GM19452 (cell line): ENCODE measurements at regions not wholly inside any gene's neighbourhood (a gene's known extent, or its start where the extent isn't known, plus 50 kb on each side); places are given as distances from the start of the nearest gene placed in this dataset.
"Not testable (repeated sequence)": the region's sequence is repeated elsewhere in the genome, so short reads cannot be mapped to it uniquely, and the experiment has no call there.

Experiments
- ATAC-seq: cut with Tn5 transposase; IDR thresholded peaks from one replicate; pipeline ENCODE4 v1.9.1; 2021; ENCODE audit not compliant: unreplicated experiment

DNA sequence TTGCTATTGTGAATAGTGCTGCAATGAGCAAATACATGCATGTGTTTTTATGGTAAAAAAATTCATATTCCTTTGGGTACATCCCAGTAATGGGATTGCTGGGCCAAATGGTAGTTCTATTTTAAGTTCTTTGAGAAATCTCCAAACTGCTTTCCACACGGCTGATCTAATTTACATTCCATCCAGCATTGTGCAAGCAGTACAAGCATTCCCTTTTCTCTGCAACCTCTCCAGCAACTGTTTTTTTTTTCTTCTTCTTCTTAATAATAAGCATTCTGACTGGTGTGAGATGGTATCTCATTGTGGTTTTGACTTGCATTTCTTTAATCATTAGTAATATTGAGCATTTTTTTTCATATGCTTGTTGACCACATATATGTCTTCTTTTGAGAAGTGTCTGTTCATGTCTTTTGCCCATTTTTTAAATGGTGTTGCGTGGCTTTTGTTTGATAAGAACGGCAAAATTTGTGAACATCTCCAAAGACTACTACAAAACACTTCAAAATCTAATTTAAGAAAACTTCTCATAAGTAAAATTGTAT lies 136.1 kb upstream of the MYO3A start:
- ATAC-seq: no peak

DNA sequence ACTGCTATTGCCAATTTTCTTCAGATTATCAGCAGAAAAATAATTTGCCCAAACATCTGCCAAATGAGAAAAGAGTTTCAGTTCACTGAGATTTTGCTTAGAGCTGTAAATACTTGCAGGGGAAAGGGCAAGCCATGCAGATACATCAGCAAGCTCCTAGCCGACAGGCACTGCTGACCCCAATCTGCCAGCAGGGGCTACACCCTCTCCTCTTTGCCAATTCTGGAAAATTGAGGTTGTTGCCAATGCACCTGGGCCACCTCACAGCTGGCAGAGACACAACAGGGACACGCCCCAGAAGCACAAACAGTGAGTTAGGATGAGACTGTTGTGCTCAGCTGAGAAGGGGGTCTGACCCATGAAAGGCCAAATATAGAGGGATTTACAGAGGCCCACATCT lies 129.5 kb upstream of the MYO3A start:
- no peak for ATAC-seq

DNA sequence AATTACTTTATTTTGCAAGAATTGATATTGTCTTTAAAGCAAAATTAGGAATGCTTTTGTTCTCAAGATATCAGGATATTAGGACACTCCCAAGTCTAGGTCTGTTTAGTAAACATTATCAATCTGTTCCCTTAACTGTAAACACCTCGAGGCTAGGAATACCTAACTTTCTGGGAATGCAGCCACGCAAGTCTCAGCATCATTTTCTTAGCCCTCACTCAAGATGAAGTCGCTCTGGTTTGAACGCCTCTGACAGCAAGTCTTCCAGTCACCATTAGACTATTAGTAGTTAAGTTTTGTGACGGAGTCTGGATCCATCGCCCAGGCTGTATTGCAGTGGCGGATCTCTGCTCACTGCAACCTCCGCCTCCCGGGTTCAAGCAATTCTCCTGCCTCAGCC lies 128.0 kb upstream of the MYO3A start:
- ATAC-seq: no peak

DNA sequence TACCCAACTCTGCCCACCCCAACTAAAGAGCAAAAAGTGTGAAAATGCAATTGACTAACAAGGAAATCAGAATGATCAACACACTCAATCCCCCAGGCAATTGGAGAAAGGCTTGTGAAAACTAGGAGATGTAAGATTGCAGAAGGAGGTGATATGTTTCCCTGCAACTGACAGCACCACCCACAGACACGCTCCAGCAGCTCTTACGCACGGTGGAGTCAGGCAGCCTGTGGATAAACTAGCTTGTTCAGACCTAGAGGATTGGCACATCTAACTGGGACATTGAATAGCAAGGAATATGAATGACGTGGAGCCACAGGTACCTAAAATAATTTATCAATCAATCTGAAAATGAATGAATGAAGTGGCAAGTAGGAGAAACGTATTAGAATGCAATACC lies 125.7 kb upstream of the MYO3A start:
- no peak for ATAC-seq

DNA sequence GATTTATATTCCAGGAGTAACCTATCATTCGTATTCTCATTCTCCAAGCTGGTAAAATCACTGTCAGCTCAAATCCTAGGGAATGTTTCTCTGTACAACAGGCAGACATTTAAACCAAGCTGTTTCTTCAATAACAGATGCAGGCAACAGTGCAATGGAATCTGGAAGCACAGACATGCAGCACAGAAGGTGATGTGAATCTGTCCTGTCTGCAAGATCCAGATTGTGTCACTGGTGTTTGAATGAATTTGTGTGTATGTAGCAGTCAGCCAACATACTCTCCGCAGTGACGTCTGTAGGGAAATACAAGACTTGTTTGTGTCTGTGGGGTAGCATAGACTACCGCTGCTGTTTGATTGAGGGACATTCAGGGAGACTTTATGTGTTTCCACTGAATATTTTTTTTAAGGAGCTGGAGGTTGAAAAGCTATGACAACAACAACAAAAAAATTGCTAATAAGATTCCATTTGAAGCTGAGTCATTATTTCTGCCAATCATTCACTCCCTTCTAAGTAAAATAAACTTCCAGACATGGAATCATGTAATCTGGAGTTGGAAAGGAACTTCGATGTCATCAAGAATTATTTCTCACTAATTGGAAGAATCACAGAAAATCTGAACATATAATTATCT lies 122.9 kb upstream of the MYO3A start:
- no peak for ATAC-seq

DNA sequence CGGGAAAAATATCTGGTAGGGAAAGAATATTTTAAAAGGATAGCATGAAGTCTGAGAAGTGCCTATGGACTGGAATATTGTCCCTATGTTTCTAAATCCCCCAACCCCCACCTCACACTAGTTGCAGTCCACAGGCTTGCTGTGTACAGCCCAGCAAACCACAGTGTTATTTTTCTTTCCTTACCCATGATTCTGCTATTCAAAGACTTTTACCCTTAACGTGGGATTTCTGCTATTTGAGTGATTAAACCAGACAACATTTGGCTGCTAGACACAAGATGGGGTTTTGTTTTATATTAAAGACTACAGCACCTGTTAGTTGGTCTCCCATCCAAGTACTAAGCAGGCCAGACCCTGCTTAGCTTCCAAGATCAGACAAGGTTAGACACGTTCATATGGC lies 120.5 kb upstream of the MYO3A start:
- no peak for ATAC-seq

DNA sequence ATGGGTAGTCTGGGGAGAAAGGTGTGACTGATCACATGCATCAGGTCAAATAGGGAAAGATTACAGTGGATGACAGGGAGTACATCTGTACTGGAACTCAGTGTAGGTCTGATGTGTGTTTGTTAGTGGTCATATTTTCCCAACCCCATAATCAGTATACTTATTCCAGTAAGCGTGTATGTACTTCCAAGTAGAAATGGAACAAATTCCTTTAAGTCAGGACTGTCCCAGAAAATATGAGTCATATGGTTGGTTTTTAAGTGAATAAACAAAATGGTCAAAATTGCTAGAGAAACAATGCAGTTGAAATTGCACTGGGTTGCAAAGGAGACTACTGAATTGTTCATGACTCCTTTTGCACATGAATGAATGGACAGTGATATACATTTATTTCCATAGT lies 118.8 kb upstream of the MYO3A start:
- no peak for ATAC-seq

DNA sequence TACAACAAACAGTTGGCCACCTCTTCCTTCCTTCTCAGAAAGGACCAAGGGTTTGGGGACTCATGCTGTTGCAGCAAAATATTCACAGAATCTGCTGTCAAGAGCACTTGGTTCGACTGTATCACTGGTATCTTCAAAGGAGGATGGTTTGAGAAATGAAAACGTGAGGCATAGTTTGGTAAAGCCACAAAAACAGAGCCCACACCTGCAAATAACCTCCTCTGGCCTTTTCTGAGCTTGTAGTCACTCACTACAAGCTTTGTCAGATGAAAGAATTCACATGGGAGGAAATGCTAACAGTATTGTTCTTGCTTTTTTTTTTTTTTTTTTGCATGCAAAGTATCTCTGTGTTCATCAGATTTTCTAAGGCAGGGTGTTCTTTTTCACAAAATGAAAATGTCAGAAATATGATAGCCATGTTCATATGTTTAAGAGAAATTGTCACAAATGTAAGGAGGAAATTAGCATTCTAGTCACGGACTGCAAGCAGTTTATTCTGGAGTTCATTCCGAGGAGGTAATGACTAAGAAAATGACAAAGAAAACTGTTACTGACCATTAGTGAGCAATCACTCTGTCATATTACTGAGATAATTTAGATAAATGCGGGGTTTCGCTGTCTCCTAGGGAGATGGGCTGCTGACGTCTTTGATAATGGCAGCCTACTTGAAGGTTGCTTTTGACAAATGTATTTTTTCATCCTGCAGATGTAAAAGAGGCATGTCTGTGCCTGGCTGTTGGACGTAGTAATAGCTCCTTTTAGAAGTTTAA lies 117.8 kb upstream of the MYO3A start:
- no peak for ATAC-seq

DNA sequence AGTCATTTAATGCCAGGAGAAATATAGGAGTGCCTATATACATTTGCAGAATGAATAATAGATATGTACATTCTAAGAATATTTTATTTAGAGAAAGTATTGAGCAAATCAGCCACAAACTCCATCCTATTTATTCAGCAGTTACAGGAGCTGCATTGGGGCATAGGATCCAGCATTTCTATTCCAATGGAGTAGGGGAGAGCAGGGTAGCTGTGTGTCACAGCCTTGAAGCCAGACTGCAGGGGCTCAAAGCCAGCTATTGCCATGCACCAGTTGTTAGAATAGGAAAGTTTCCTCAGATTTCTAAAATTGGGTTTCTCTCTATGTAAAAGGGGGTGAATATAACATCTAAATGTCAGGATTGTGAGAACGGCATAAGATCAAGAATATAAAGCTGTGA lies 116.8 kb upstream of the MYO3A start:
- no peak for ATAC-seq

DNA sequence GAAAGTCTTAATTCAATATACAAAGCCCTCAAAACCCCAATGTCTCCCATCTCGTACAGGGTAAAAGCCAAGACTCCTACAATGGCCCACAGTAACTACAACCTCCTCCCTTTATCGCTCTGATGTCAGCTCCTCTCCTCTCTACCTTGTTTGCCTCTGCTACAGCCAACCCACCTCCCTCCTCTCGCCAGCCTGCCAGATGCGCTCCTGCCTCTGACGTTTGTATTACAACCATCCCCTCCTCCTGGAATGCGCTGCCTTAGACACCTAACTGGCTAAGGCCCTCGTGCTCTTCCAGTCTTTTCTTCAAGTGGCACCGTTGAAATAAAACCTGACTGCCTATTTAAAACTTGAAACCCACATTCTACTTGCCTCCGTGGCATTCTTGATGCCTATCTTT lies 115.3 kb upstream of the MYO3A start:
- no peak for ATAC-seq

DNA sequence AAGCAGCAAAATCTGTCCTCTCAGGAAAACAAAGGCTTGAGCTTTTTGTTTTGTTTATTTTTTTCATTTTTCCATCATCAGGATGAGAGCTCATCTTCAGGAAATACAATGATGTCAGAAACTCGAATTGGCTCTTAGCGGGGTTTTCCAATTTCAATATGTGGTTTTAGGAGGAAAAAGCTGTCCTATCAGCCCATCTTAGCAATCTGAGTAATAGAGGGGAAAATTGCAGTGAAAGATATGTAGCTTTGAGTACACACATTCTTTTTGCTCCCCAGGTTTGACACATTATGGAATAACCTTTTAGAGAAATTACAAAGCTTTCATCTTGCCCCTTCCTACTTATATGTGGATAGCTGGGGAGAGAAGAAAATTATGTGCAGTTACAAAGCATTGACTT lies 113.6 kb upstream of the MYO3A start:
- no peak for ATAC-seq

DNA sequence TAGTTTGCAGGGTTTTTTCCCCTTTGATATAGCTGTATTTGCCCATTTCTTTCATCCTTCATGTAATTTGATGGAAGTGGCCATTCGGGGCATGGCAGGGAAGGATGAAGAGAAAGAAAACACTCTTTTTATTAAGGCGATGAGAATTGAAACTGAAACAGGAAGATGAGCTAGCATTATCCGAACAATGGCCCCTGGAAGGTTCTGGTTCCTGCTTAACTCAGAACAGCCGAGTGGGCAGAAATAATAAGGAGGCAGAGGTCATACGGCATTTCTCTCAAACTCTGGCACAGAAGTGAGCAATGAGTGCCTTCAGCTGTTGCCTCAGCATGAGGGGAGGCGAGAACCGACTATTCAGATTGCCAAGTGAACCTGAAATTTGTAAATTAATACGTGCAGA lies 113.2 kb upstream of the MYO3A start:
- ATAC-seq: no peak

DNA sequence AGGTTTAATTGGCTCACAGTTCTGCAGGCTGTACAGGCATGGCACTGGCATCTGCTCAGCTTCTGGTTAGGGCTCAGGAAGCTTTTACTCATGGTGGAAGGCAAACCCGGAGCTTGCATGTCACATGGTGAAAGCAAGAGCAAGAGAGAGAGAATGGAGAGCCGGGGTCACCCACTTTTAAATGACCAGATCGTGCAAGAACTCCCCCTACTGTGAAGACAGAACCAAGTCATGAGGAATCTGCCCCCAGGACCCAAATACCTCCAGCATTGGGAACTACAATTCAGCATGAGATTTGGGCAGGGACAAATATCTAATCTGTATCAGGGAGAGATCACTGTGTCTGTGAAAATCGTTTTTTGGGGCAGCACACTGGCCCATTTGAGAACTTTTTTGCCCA lies 110.0 kb upstream of the MYO3A start:
- no peak for ATAC-seq

DNA sequence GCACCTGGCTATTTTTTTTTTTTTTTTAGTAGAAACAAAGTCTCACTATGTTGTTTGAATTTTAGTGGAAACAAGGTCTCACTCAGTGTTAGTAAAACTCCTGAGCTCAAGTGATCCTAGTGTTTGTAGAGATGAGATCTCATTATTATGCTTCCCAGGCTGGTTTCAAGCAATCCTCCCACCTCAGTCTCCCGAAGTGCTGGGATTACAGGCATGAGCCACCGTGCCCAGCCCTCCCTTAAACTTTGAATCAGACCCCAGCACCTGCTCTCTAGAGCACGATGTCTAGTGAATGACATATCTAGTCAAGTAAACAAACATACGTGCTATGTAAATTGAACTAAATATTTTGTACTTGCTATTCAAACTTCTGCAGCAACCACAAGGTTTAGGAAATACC lies 105.6 kb upstream of the MYO3A start:
- no peak for ATAC-seq

DNA sequence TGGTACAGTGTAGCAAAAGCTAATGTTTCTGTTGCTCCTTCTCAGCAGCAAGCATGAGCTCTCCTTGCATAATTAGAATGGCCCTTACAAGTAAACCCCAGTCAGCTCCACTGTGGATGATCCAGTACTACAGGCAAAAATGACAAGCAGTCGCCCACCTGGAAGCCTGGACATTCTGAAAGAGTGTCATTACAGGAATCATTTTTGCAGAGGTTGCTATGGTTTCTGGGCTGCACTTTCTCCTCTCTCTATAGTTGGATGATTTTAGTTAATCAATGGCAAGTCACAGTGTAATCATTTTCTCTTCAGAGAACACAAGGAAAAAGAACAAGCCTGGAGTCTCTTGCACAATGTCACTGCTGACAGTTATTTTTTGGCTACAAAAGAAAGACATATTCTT lies 102.9 kb upstream of the MYO3A start:
- no peak for ATAC-seq

DNA sequence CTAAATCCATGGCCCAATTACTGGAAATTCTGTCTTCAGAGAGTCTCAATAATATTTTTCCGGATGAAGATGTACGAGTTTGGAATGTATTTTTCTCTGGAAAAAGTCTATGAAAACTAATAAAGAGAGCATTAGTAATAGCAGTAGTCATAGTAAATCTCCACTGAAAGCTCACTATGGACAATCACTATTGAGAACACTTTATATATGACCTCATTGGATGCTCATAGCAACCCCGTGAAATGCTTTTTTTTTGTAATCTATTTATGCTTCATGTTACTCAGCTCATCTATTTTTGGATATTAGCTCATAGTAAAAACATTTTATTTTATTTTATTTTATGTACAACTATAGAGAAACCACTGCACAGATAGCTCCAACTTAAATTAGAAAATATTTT lies 94.3 kb upstream of the MYO3A start:
- no peak for ATAC-seq

DNA sequence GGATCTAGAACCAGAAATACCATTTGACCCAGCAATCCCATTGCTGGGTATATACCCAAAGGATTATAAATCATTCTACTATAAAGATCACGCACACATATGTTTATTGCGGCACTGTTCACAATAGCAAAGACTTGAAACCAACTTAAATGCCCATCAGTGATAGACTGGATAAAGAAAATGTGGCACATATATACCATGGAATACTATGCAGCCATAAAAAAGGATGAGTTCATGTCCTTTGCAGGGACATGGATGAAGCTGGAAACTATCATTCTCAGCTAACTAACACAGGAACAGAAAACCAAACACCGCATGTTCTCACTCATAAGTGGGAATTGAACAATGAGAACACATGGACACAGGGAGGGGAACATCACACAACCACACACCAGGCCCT lies 93.2 kb upstream of the MYO3A start:
- not testable (repeated sequence) for ATAC-seq

DNA sequence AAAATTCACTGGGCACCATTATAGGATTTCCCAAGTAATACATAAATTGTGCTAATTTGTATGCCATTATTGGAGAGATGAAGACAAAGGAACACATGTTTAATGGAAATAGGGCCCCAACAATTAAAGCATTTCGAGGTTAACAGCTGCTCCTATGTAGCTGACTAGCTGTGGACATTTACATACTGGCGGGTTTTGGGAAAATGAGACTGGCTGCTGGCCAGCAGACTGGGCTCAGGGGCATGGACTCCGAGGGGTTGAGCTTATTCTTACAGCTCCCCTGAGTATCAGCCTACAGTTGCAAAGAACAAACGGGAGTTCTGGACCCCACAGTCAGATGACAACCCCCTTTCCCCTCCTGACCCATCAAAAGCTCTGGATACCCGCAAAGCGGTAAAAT lies 91.9 kb upstream of the MYO3A start:
- ATAC-seq: no peak

DNA sequence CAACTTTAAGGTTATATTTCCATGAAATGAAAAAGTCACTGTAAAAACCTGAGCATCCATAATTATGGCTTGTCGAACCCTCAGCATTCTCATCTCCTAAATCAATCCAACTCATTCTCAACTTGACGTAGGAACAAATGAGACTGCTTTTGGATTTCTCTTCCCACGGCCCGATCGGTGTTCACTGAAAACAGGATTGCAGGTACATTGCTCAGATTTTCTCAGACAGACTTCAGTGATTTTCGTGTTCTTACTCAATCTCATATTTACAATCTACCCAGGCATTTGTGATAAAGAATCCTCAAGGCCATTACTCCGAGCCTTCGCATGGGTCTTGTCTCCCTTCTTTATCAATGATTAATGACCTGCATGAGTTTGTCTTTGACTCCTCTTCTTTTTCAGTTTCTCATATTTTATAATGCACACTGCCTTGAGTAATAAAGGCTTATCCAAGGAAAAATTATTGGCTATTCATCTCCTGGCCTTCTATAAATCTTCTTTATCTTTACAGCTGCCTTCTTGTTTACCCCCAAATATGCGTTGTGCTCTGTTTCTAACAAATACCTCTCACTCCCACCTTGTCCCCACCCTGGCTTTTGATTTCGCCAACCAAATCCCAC lies 90.4 kb upstream of the MYO3A start:
- no peak for ATAC-seq

DNA sequence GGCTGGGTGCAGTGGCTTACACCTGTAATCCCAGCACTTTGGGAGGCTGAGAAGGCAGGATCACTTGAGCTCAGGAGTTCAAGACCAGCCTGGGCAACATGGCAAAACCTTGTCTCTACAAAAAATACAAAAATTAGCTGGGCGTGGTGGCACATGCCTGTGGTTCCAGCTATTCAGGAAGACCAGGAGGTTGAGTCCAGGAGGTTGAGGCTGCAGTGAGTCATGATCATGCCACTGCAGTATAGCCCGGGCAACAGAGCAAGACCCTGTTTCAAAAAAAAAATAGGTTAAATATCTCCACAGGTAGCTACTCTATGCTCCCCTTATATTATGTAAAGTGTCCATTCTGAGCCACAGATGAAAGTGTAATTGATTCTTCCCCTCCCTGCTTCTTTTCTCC lies 89.3 kb upstream of the MYO3A start:
- not testable (repeated sequence) for ATAC-seq

DNA sequence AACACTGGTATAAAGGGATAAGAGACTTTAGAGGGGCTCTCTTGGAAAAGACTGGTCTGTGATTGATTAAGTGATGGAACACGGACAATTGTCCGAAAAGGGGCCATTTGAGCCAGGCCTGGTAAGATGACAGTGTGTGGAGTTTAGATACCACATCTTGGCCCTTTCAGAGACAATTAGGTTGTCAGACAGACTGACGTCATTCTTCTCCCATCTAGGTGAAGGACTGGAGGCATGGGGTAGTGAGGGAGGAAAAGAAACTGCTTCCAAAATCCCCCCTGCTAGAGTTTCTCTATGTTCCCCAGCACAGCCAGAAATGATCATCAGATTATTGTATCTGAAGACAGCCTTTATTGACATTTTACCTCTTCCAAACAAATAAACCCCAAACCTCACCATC lies 84.8 kb upstream of the MYO3A start:
- ATAC-seq: no peak

DNA sequence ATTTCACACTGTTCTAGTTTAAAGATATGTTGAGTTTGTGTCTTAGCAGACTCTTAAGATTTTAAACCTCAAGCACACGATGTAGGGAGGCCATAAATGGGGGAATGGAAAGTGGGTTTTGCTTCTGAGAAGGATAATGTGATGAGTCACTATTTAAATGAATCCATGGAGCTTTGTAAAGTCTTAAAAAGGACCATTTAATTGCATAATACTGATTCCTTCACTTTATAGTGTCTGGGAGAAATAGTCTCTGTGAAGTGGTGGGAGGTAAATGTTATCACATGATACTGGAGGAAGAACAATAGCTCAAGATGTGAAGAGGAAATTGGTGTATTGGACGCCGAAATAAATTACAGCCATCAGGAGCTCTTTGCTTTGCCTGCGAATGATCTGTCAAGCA lies 84.0 kb upstream of the MYO3A start:
- ATAC-seq: no peak
